ACC112 (cell line): ENCODE measurements at regions not wholly inside any gene's neighbourhood (a gene's known extent, or its start where the extent isn't known, plus 50 kb on each side); places are given as distances from the start of the nearest gene placed in this dataset.

Experiments
- H2AFZ ChIP-seq: fragments of 200-600 bp; sonication (generic); one replicate; pipeline ENCODE4 v1.6.0; 2017; ENCODE audit warnings: antibody characterized with exemption, low read length; ENCODE audit not compliant: unreplicated experiment
- H3K27ac ChIP-seq: fragments of 200-600 bp; sonication (generic); 2 replicates; pipeline ENCODE4 v1.5.1; 2014; ENCODE audit warnings: low read depth, mild to moderate bottlenecking, antibody characterized with exemption, low read length, moderate library complexity
- H3K27me3 ChIP-seq: fragments of 200-600 bp; sonication (generic); 2 replicates; pipeline ENCODE4 v1.6.1; 2014; ENCODE audit warnings: mild to moderate bottlenecking, antibody characterized with exemption, low read length, moderate library complexity, mixed read lengths; ENCODE audit not compliant: insufficient read depth
- H3K36me3 ChIP-seq: fragments of 200-600 bp; sonication (generic); 2 replicates; pipeline ENCODE4 v1.6.1; 2016; ENCODE audit warnings: mild to moderate bottlenecking, antibody characterized with exemption, low read length, moderate library complexity, mixed read lengths; ENCODE audit not compliant: insufficient read depth
- H3K4me1 ChIP-seq: fragments of 200-600 bp; sonication (generic); one replicate; pipeline ENCODE4 v1.6.1; 2016; ENCODE audit warnings: low read length, mixed read lengths; ENCODE audit not compliant: insufficient read depth, unreplicated experiment, control insufficient read depth
- H3K4me3 ChIP-seq: fragments of 200-600 bp; sonication (generic); 2 replicates; pipeline ENCODE4 v1.5.1; 2014; ENCODE audit warnings: mild to moderate bottlenecking, low read depth, low read length
- H3K79me2 ChIP-seq: fragments of 200-600 bp; sonication (generic); one replicate; pipeline ENCODE4 v1.6.0; 2016; ENCODE audit warnings: low read length; ENCODE audit not compliant: control insufficient read depth, unreplicated experiment, insufficient read depth

DNA sequence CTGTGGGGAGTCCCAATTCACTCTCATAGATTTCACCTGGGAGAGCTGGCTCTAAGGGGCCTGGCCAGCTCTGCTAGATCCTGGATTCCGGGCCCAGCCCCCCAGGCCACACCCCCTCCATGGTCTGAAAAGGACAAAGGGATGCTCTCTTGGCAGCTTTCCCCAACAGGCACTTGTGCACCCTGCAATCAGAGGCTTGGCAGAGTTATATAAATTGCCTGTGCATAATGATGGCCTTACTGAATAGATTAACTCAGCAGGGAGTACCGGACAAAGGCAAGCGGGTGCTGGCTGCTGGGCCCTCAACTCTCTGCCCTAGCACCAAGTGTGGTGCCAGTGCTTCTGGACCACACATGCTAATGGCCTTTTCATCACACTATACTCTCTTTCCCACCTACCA is 461.6 kb downstream of the BUD13 start:
- Histone ChIP-seq H3K36me3 (no peaks in the 10 kb centered on the region), H3K4me3 (no peak overlapping the region), H3K27me3 (no peaks in the 10 kb centered on the region), H3K79me2 (no peaks in the 10 kb centered on the region), H3K4me1 (no peaks in the 10 kb centered on the region), H2AFZ (no peak overlapping the region), H3K27ac (no peak overlapping the region)

- H3K4me1 ChIP-seq: no peaks in the 10 kb centered on the region
- H3K4me3 ChIP-seq: no peak overlapping the region
- H3K79me2 ChIP-seq: no peaks in the 10 kb centered on the region
- H3K36me3 ChIP-seq: no peaks in the 10 kb centered on the region
- no peak overlapping the region for H3K27ac ChIP-seq
- H2AFZ ChIP-seq: no peak overlapping the region
- H3K27me3 ChIP-seq: no peaks in the 10 kb centered on the region
Measured at GRCh38 chr11:116310698-116311097, 462.1 kb downstream of the BUD13 start.

DNA sequence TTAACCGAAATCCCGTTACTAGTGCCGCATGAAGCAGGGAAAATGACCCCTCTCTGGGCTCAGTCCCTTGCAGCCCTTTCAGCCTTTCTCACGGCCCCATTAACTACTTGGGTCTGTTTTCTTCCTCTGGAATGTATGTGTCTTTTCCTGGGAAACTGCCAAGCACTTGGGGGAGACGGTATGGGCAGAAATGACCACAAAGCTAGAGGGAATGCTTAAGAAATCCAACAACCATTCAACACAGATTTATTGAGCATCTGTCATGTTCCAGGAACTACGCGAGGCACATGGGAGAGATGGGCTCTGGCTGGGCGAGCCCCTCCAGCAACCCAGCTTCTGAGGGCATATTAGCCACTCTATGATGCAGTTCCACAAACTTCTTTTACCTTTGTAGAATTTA is 462.6 kb downstream of the BUD13 start:
- Histone ChIP-seq H3K27me3 (no peaks in the 10 kb centered on the region), H3K4me1 (no peaks in the 10 kb centered on the region), H2AFZ (no peak overlapping the region), H3K79me2 (no peaks in the 10 kb centered on the region), H3K4me3 (no peak overlapping the region), H3K27ac (no peak overlapping the region), H3K36me3 (no peaks in the 10 kb centered on the region)

- Histone ChIP-seq H3K27me3 (no peaks in the 10 kb centered on the region), H3K4me3 (no peak overlapping the region), H3K36me3 (no peaks in the 10 kb centered on the region)
Measured at GRCh38 chr11:116309446-116309845, 463.3 kb downstream of the BUD13 start.

DNA sequence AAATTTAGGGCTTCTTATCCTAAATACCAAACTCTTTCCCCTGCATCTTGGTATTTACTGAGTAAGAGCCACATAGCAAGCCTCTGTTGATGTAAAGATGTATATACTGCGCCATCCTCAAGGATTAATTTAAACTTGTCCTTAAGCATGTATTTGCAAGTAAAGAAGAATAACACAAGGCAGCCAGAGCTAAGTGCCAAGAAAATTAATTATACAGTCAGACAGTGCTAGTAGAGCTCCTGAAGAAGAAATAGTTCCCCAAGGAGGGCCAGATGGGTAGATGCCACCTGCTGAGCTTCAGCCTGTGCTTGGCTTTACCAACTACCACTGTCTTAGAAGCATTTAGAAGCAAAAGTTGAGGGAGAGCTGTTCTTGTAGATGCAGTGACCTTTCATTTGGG is 470.0 kb downstream of the BUD13 start:
- no peaks in the 10 kb centered on the region for H3K4me1 ChIP-seq
- H3K4me3 ChIP-seq: no peak overlapping the region
- no peak overlapping the region for H3K27ac ChIP-seq
- no peak overlapping the region for H2AFZ ChIP-seq
- H3K79me2 ChIP-seq: no peaks in the 10 kb centered on the region
- no peaks in the 10 kb centered on the region for H3K36me3 ChIP-seq
- H3K27me3 ChIP-seq: no peaks in the 10 kb centered on the region

More at GRCh38 chr11:116309446-116309845, 463.3 kb downstream of the BUD13 start:
- Histone ChIP-seq H2AFZ (no peak overlapping the region), H3K27ac (no peak overlapping the region), H3K4me1 (no peaks in the 10 kb centered on the region), H3K79me2 (no peaks in the 10 kb centered on the region)

- no peaks in the 10 kb centered on the region for H3K79me2 ChIP-seq
- no peaks in the 10 kb centered on the region for H3K36me3 ChIP-seq
- H3K4me1 ChIP-seq: no peaks in the 10 kb centered on the region
- H3K4me3 ChIP-seq: no peak overlapping the region
- H2AFZ ChIP-seq: no peak overlapping the region
- H3K27ac ChIP-seq: no peak overlapping the region
- no peaks in the 10 kb centered on the region for H3K27me3 ChIP-seq
Measured at GRCh38 chr11:116301141-116301540, 471.6 kb downstream of the BUD13 start.

DNA sequence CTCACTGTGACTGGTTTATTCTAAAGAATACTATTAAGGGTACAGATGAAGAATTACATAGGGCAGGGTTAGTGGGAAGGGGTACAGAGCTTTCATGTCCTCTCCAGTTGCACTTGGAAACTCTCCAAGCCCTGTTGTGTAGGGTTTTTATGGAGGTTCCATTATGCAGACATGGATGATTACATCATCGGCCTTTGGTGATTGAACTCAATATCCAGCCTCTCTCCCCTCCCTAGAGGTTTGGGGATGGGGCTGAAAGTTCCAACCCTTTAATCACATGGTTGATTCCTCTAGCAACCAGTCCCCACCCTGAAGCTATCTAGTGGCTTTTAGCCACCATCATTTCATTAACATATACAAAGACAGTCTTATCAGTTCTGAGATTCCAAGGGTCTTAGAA is 472.6 kb downstream of the BUD13 start:
- Histone ChIP-seq H3K79me2 (no peaks in the 10 kb centered on the region), H3K4me3 (no peak overlapping the region), H3K36me3 (no peaks in the 10 kb centered on the region), H3K27ac (no peak overlapping the region), H2AFZ (no peak overlapping the region), H3K27me3 (no peaks in the 10 kb centered on the region), H3K4me1 (no peaks in the 10 kb centered on the region)

DNA sequence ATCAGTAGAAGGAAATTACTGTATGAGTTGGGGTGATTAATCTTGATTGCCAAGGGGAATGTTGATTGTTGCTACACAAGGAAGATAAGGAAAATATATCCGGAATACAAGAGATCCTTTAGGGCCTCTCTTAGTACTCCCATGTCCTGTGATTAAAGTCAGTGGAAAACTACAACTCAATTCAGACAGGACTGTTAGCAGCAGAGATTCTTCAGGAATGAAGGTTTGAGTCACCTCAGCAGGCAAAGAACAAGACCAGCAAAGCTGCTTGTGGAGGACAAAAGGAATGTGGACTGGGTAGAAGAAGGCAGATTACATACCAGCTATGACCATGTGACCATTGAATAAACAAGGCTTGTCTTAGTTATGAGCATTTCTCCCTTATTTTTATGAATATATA is 478.2 kb downstream of the BUD13 start:
- Histone ChIP-seq H3K27me3 (no peaks in the 10 kb centered on the region), H3K4me3 (no peak overlapping the region), H3K36me3 (no peaks in the 10 kb centered on the region), H3K79me2 (no peaks in the 10 kb centered on the region), H3K4me1 (no peaks in the 10 kb centered on the region), H3K27ac (no peak overlapping the region), H2AFZ (no peak overlapping the region)

GRCh38 chr11:116287866-116288265 is 484.9 kb downstream of the BUD13 start:
- Histone ChIP-seq H3K36me3 (no peaks in the 10 kb centered on the region), H3K4me3 (no peak overlapping the region), H3K27ac (no peak overlapping the region), H3K27me3 (no peaks in the 10 kb centered on the region), H3K4me1 (no peaks in the 10 kb centered on the region), H2AFZ (no peak overlapping the region), H3K79me2 (no peaks in the 10 kb centered on the region)

GRCh38 chr11:116285026-116285425 is 487.8 kb downstream of the BUD13 start:
- Histone ChIP-seq H3K79me2 (no peaks in the 10 kb centered on the region), H3K4me1 (no peaks in the 10 kb centered on the region), H2AFZ (no peak overlapping the region), H3K27ac (no peak overlapping the region), H3K27me3 (no peaks in the 10 kb centered on the region), H3K36me3 (no peaks in the 10 kb centered on the region), H3K4me3 (no peak overlapping the region)

DNA sequence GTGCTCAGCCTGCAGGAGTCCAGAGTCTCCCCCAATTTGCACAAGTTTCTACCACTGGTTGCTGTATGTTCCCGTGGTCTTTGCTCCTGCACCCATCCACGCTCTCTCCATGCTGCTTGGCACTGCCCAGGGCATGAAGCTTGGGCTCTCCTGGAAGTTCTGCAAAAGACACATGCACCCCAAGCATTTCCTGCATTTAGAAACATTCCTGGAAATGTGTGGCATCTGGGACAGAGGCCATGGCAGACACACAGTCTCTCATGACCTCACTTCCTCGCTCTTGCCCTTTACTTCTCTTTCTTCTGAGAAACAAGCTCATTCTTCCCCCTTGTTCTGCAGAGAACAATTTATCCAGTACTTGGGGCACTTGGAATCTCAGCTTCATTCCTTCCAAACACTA is 489.5 kb downstream of the BUD13 start:
- no peaks in the 10 kb centered on the region for H3K27me3 ChIP-seq
- H3K79me2 ChIP-seq: no peaks in the 10 kb centered on the region
- H3K4me1 ChIP-seq: no peaks in the 10 kb centered on the region
- H3K27ac ChIP-seq: no peak overlapping the region
- no peak overlapping the region for H2AFZ ChIP-seq
- H3K36me3 ChIP-seq: no peaks in the 10 kb centered on the region
- H3K4me3 ChIP-seq: no peak overlapping the region

DNA sequence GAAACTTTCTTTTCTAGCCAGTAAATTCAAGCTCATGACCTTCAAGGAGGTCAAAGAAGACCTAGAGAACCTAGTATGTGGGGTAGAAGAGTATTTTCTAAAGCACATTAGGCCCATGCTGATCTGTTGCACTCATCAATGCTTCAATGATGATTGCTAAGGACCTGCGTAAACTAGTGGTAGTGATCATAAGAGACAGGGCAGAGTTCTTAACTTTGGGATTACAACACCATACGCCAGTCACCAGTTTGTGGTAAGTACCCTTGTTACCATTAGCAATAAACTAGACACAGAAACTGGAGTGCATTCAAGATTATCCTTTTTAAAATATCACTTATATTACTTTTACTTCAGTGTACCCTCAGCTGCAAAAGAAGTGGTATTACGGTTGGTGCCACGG is 490.3 kb downstream of the BUD13 start:
- Histone ChIP-seq H3K79me2 (no peaks in the 10 kb centered on the region), H3K27me3 (no peaks in the 10 kb centered on the region), H3K36me3 (no peaks in the 10 kb centered on the region), H3K27ac (no peak overlapping the region), H3K4me3 (no peak overlapping the region), H3K4me1 (no peaks in the 10 kb centered on the region), H2AFZ (no peak overlapping the region)
